ENCODE measurements at regions not wholly inside any gene's neighbourhood (a gene's known extent, or its start where the extent isn't known, plus 50 kb on each side); places are given as distances from the start of the nearest gene placed in this dataset.

- no peak for TF ChIP-seq CSDC2 (CRISPR knock-in tag; IDR thresholded peaks at IDR 0.05)
- no peak for TF ChIP-seq POU6F1 (CRISPR knock-in tag; IDR thresholded peaks at IDR 0.05; ENCODE audit: borderline replicate concordance, low read depth)
- TF ChIP-seq ESRRG (CRISPR knock-in tag; IDR thresholded peaks at IDR 0.05), result no peak
- TF ChIP-seq CREB5 (CRISPR knock-in tag; IDR thresholded peaks at IDR 0.05; ENCODE audit: low read depth), result no peak
- no peak for ATAC-seq
Measured at GRCh38 chr2:104056451-104056850, 797.5 kb upstream of the POU3F3 start.

- TF ChIP-seq PATZ1 (CRISPR knock-in tag; IDR thresholded peaks at IDR 0.05; ENCODE audit: borderline replicate concordance) (no peak), ZNF565 (CRISPR knock-in tag; conservative IDR thresholded peaks at IDR 0.05; ENCODE audit: low read depth) (no peak), ZNF8 (CRISPR knock-in tag; IDR thresholded peaks at IDR 0.05) (no peak), CSRNP3 (CRISPR knock-in tag; IDR thresholded peaks at IDR 0.05) (no peak), ZNF70 (CRISPR knock-in tag; IDR thresholded peaks at IDR 0.05) (no peak), CSDC2 (CRISPR knock-in tag; IDR thresholded peaks at IDR 0.05) (no peak), GLIS3 (CRISPR knock-in tag; IDR thresholded peaks at IDR 0.05) (no peak), POU6F1 (CRISPR knock-in tag; IDR thresholded peaks at IDR 0.05; ENCODE audit: borderline replicate concordance, low read depth) (no peak), ISL1 (CRISPR knock-in tag; IDR thresholded peaks at IDR 0.05) (no peak), TSHZ2 (CRISPR knock-in tag; IDR thresholded peaks at IDR 0.05) (no peak), SNAI2 (CRISPR knock-in tag; IDR thresholded peaks at IDR 0.05) (no peak), ARNTL (CRISPR knock-in tag; IDR thresholded peaks at IDR 0.05; ENCODE audit: borderline replicate concordance, low read depth) (no peak), CREB5 (CRISPR knock-in tag; IDR thresholded peaks at IDR 0.05; ENCODE audit: low read depth) (no peak), PPARA (CRISPR knock-in tag; IDR thresholded peaks at IDR 0.05; ENCODE audit: borderline replicate concordance) (no peak), ZC3H10 (CRISPR knock-in tag; IDR thresholded peaks at IDR 0.05) (no peak), ESRRG (CRISPR knock-in tag; IDR thresholded peaks at IDR 0.05) (no peak)
- ATAC-seq, result no peak
Measured at GRCh38 chr2:104068665-104069064, 785.2 kb upstream of the POU3F3 start.

GRCh38 chr2:104077573-104077972 is 776.3 kb upstream of the POU3F3 start:
- no peak for ATAC-seq
- TF ChIP-seq ZNF565 (CRISPR knock-in tag; conservative IDR thresholded peaks at IDR 0.05; ENCODE audit: low read depth), result no peak
- TF ChIP-seq CSDC2 (CRISPR knock-in tag; IDR thresholded peaks at IDR 0.05), result no peak
- TF ChIP-seq PATZ1 (CRISPR knock-in tag; IDR thresholded peaks at IDR 0.05; ENCODE audit: borderline replicate concordance), result no peak
- no peak for TF ChIP-seq ZNF70 (CRISPR knock-in tag; IDR thresholded peaks at IDR 0.05)
- no peak for TF ChIP-seq TOX (CRISPR knock-in tag; IDR thresholded peaks at IDR 0.05; ENCODE audit: borderline replicate concordance)
- no peak for TF ChIP-seq ARNTL (CRISPR knock-in tag; IDR thresholded peaks at IDR 0.05; ENCODE audit: borderline replicate concordance, low read depth)
- TF ChIP-seq ZFP3 (CRISPR knock-in tag; IDR thresholded peaks at IDR 0.05), result no peak
- no peak for TF ChIP-seq GLIS3 (CRISPR knock-in tag; IDR thresholded peaks at IDR 0.05)
- TF ChIP-seq TSHZ2 (CRISPR knock-in tag; IDR thresholded peaks at IDR 0.05), result no peak
- no peak for TF ChIP-seq ZNF8 (CRISPR knock-in tag; IDR thresholded peaks at IDR 0.05)
- TF ChIP-seq ESRRG (CRISPR knock-in tag; IDR thresholded peaks at IDR 0.05), result no peak

Data from SK-N-SH treated with all-trans-retinoic acid at 6 μM for 48 hours (cell line).